ENCODE measurements at regions not wholly inside any gene's neighbourhood (a gene's known extent, or its start where the extent isn't known, plus 50 kb on each side); places are given as distances from the start of the nearest gene placed in this dataset.

- 90 to 93% methylated on average over 2 of the region's 2 CpGs for WGBS, 2 donors
- Histone ChIP-seq H3K27me3 (ENCODE audit: control insufficient read depth in 3 of 3, insufficient read depth in 3 of 3, low read length in 2 of 3) (no peaks in the 10 kb centered on the region), H3K36me3 (ENCODE audit: control insufficient read depth in 4 of 4, insufficient read depth in 4 of 4, low read length in 4 of 4) (no peaks in the 10 kb centered on the region), H3K9ac (ENCODE audit: insufficient read depth in 1 of 2, low read length in 2 of 2) (no peak overlapping the region), H3K4me1 (ENCODE audit: control insufficient read depth in 5 of 5, insufficient read depth in 5 of 5, low read length in 5 of 5) (peaks cover 0 to 1% (median 0%) of the 10 kb centered on the region in 5 donors), H3K4me3 (no peak overlapping the region), H3K27ac (ENCODE audit: low read depth in 1 of 2, low read length in 1 of 2) (no peak overlapping the region), H3K9me3 (ENCODE audit: control insufficient read depth in 4 of 4, insufficient read depth in 3 of 4, low read length in 3 of 4) (peaks cover 0 to 1% (median 0%) of the 10 kb centered on the region in 4 donors)
- no peak for ATAC-seq (ENCODE audit: insufficient read depth, low FRiP score)
- DNase-seq: no peak
- TF ChIP-seq CTCF (IDR thresholded peaks at IDR 0.05; ENCODE audit: control extremely low read depth, extremely low read depth): no peak
These were observed 275.8 kb downstream of the MN1 start for GRCh38 chr22:27525711-27526110.

DNA sequence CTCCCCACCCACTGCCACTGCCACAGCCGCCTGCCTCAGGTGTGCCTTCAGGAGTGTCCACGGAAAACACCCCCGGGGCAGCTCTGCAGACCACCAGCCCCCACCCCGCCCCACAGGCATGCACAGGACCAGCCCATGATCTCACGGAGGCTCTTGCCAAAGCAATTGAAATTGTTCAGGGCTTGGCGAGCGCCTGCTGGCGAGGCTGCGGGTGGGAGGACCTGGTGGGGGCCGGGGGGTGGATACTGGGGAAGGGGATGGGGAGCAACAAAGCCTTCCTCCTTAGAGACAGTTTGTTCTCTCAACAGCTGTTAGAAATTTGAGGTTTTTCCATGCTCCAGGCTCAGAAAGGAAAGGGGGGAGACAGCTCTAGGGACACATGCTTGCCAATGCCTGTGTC lies 274.7 kb downstream of the MN1 start:
- TF ChIP-seq CTCF (IDR thresholded peaks at IDR 0.05; ENCODE audit: control extremely low read depth, extremely low read depth): no peak
- Histone ChIP-seq H3K27me3 (ENCODE audit: control insufficient read depth in 3 of 3, insufficient read depth in 3 of 3, low read length in 2 of 3) (no peaks in the 10 kb centered on the region), H3K4me1 (ENCODE audit: control insufficient read depth in 5 of 5, insufficient read depth in 5 of 5, low read length in 5 of 5) (peaks cover 0 to 1% (median 0%) of the 10 kb centered on the region in 5 donors), H3K36me3 (ENCODE audit: control insufficient read depth in 4 of 4, insufficient read depth in 4 of 4, low read length in 4 of 4) (no peaks in the 10 kb centered on the region), H3K9ac (ENCODE audit: insufficient read depth in 1 of 2, low read length in 2 of 2) (no peak overlapping the region), H3K27ac (ENCODE audit: low read depth in 1 of 2, low read length in 1 of 2) (no peak overlapping the region), H3K4me3 (no peak overlapping the region), H3K9me3 (ENCODE audit: control insufficient read depth in 4 of 4, insufficient read depth in 3 of 4, low read length in 3 of 4) (peaks cover 0 to 4% (median 0%) of the 10 kb centered on the region in 4 donors)
- ATAC-seq (ENCODE audit: insufficient read depth, low FRiP score): no peak
- 68 to 86% methylated on average over 10 of the region's 10 CpGs for WGBS, 2 donors
- DNase-seq: no peak

GRCh38 chr22:27531782-27532530 lies 269.6 kb downstream of the MN1 start:
- no peak for TF ChIP-seq CTCF (IDR thresholded peaks at IDR 0.05; ENCODE audit: control extremely low read depth, extremely low read depth)
- peaks cover 0 to 4% (median 0%) of the 10 kb centered on the region in 5 donors for H3K4me1 ChIP-seq (ENCODE audit: control insufficient read depth in 5 of 5, insufficient read depth in 5 of 5, low read length in 5 of 5)
- no peaks in the 10 kb centered on the region for H3K27me3 ChIP-seq (ENCODE audit: control insufficient read depth in 3 of 3, insufficient read depth in 3 of 3, low read length in 2 of 3)
- no peak overlapping the region for H3K27ac ChIP-seq (ENCODE audit: low read depth in 1 of 2, low read length in 1 of 2)
- no peak for DNase-seq
- 79 to 85% methylated on average over 8 of the region's 8 CpGs for WGBS, 2 donors
- H3K9ac ChIP-seq (ENCODE audit: insufficient read depth in 1 of 2, low read length in 2 of 2): no peak overlapping the region
- ATAC-seq (ENCODE audit: insufficient read depth, low FRiP score): no peak
- no peak overlapping the region for H3K4me3 ChIP-seq
- no peaks in the 10 kb centered on the region for H3K36me3 ChIP-seq (ENCODE audit: control insufficient read depth in 4 of 4, insufficient read depth in 4 of 4, low read length in 4 of 4)
- H3K9me3 ChIP-seq (ENCODE audit: control insufficient read depth in 4 of 4, insufficient read depth in 3 of 4, low read length in 3 of 4): peaks cover 0 to 4% (median 0%) of the 10 kb centered on the region in 4 donors

All from lung (tissue), 11 donors.